SK-N-SH (cell line): ENCODE measurements at regions not wholly inside any gene's neighbourhood (a gene's known extent, or its start where the extent isn't known, plus 50 kb on each side); places are given as distances from the start of the nearest gene placed in this dataset.

Source experiments
- CTCF ChIA-PET: fragments of 300-600, 350-600 bp; formaldehyde crosslinking; extraction: SDS; loops from one replicate; lab custom pipeline; 2021; lab: Yijun Ruan, JAX
- POLR2A ChIA-PET: fragments of 350-600 bp; sonication (Branson Sonifier 250); formaldehyde crosslinking; extraction: SDS; loops from one replicate; lab custom pipeline; 2020; ENCODE audit warnings: antibody characterized with exemption, inconsistent platforms; lab: Yijun Ruan, JAX
- DNase-seq: peaks from one replicate; pipeline ENCODE4 v3.0.0; 2012
- H2AFZ ChIP-seq: fragments of 200-600 bp; sonication (generic); 2 replicates; pipeline ENCODE4 v1.8.1; 2016; ENCODE audit warnings: antibody characterized with exemption, mild to moderate bottlenecking, low read depth
- H3F3A ChIP-seq: fragments of 200-600 bp; sonication (generic); replicated peaks from 2 replicates; pipeline ENCODE3; 2016; ENCODE audit warnings: antibody characterized with exemption, mild to moderate bottlenecking; ENCODE audit not compliant: insufficient read depth
- H3K27ac ChIP-seq, 2 experiments: fragments of 200-500 bp in 1 of 2; fragments of 200-600 bp in 1 of 2; sonication (Bioruptor generic) in 1 of 2; sonication (generic), shearing (Covaris generic) in 1 of 2; 2 replicates each; pipeline versions ENCODE4 v1.5.1 to v1.6.1; 2014 to 2016; ENCODE audit warnings: low read depth in 2 of 2, inconsistent platforms in 1 of 2, low read length in 1 of 2, mild to moderate bottlenecking in 1 of 2, mixed read lengths in 1 of 2
- H3K27me3 ChIP-seq: fragments of 200-600 bp; sonication (generic), shearing (Covaris generic); 2 replicates; pipeline ENCODE4 v1.6.1; 2016; ENCODE audit warnings: mixed run types; ENCODE audit not compliant: insufficient read depth
- H3K36me3 ChIP-seq, 2 experiments: fragments of 200-500 bp in 1 of 2; fragments of 200-600 bp in 1 of 2; sonication (Bioruptor generic) in 1 of 2; sonication (generic) in 1 of 2; replicated peaks in 1 of 2; 2 replicates each; pipeline versions ENCODE3 to v1.5.1; 2014 to 2016; ENCODE audit warnings: low read length in 1 of 2, mild to moderate bottlenecking in 1 of 2; ENCODE audit not compliant: insufficient read depth in 2 of 2, control insufficient read depth in 1 of 2
- H3K4me1 ChIP-seq, 2 experiments: fragments of 200-500 bp in 1 of 2; fragments of 200-600 bp in 1 of 2; sonication (Bioruptor generic) in 1 of 2; sonication (generic), shearing (Covaris generic) in 1 of 2; 2 replicates each; pipeline versions ENCODE4 v1.5.1 to v1.6.1; 2014 to 2016; ENCODE audit warnings: low read depth in 1 of 2, low read length in 1 of 2, mixed run types in 1 of 2; ENCODE audit not compliant: insufficient read depth in 2 of 2, control insufficient read depth in 1 of 2
- H3K4me2 ChIP-seq: fragments of 200-600 bp; sonication (generic), shearing (Covaris generic); 2 replicates; pipeline ENCODE4 v1.6.1; 2017; ENCODE audit warnings: mixed run types
- H3K4me3 ChIP-seq, 2 experiments: fragments of 200-500 bp in 1 of 2; fragments of 200-600 bp in 1 of 2; sonication (Bioruptor generic) in 1 of 2; sonication (generic), shearing (Covaris generic) in 1 of 2; 2 replicates each; pipeline versions ENCODE4 v1.5.1 to v1.8.1; 2014 to 2016; ENCODE audit warnings: low read depth in 2 of 2, inconsistent platforms in 1 of 2, low read length in 1 of 2, mild to moderate bottlenecking in 1 of 2, mixed read lengths in 1 of 2, moderate library complexity in 1 of 2
- H3K79me2 ChIP-seq: fragments of 200-600 bp; sonication (generic); 2 replicates; pipeline ENCODE4 v1.8.1; 2017; ENCODE audit warnings: mild to moderate bottlenecking; ENCODE audit not compliant: insufficient read depth
- H3K9ac ChIP-seq: fragments of 200-600 bp; sonication (generic); 2 replicates; pipeline ENCODE4 v1.6.1; 2017; ENCODE audit warnings: mixed run types
- H3K9me2 ChIP-seq: fragments of 200-600 bp; sonication (generic); 2 replicates; pipeline ENCODE4 v1.6.1; 2017; ENCODE audit warnings: mixed run types
- H3K9me3 ChIP-seq: fragments of 200-600 bp; sonication (generic); 2 replicates; pipeline ENCODE4 v1.6.1; 2017; ENCODE audit warnings: mixed run types, mild to moderate bottlenecking, moderate library complexity
- H4K20me1 ChIP-seq: fragments of 200-600 bp; sonication (generic); 2 replicates; pipeline ENCODE4 v1.6.1; 2017; ENCODE audit warnings: mild to moderate bottlenecking, mixed run types; ENCODE audit not compliant: insufficient read depth
- JUND ChIP-seq: IDR thresholded peaks from 2 replicates; pipeline ENCODE4 v1.4.0; 2012
- MAX ChIP-seq: IDR thresholded peaks from 2 replicates; pipeline ENCODE4 v1.4.0; 2012; ENCODE audit warnings: low read depth
- NFIC ChIP-seq: IDR thresholded peaks from 2 replicates; pipeline ENCODE4 v1.4.0; 2012; ENCODE audit warnings: borderline replicate concordance
- NRF1 ChIP-seq: IDR thresholded peaks from 2 replicates; pipeline ENCODE4 v1.6.1; 2012; ENCODE audit warnings: low read depth, mild to moderate bottlenecking, low read length
- PBX3 ChIP-seq: IDR thresholded peaks from 2 replicates; pipeline ENCODE4; 2012
- REST ChIP-seq: IDR thresholded peaks from 2 replicates; pipeline ENCODE4 v1.6.1; 2012; ENCODE audit warnings: mild to moderate bottlenecking, low read depth, low read length, moderate library complexity
- RFX5 ChIP-seq: IDR thresholded peaks from 2 replicates; pipeline ENCODE4 v1.6.1; 2012; ENCODE audit warnings: mild to moderate bottlenecking, improper control_type of control experiment, low read length
- TAF1 ChIP-seq: IDR thresholded peaks from 2 replicates; pipeline ENCODE4 v1.6.1; 2012; ENCODE audit warnings: low read depth, mild to moderate bottlenecking, low read length, moderate library complexity, borderline replicate concordance
- TEAD4 ChIP-seq: IDR thresholded peaks from 2 replicates; pipeline ENCODE4 v1.4.0; 2012; ENCODE audit warnings: mild to moderate bottlenecking, borderline replicate concordance; ENCODE audit not compliant: insufficient read depth
- USF1 ChIP-seq: IDR thresholded peaks from 2 replicates; pipeline ENCODE4 v1.4.0; 2012; ENCODE audit warnings: low read depth, borderline replicate concordance
- USF2 ChIP-seq: fragments of 150-350 bp; IDR thresholded peaks from 2 replicates; pipeline ENCODE4 v1.6.1; 2017; ENCODE audit warnings: antibody characterized with exemption, low read length, low read depth, borderline replicate concordance
- YY1 ChIP-seq: IDR thresholded peaks from 2 replicates; pipeline ENCODE4 v1.4.0; 2012; ENCODE audit warnings: low read depth, mild to moderate bottlenecking
- WGBS: methylation state at CpG from one replicate; pipeline ENCODE4 v1.1.6; 2017; ENCODE audit warnings: low lambda C conversion rate; 5-methylcytosine and 5-hydroxymethylcytosine counted together

GRCh38 chr2:175536059-175536458 is 354.5 kb upstream of the ATP5MC3 start:
- Histone ChIP-seq H3K9me3 (no peaks in the 10 kb centered on the region), H2AFZ (no peak overlapping the region), H3K4me3 (no peak overlapping the region), H3K27ac (no peak overlapping the region), H3K27me3 (no peaks in the 10 kb centered on the region), H4K20me1 (no peaks in the 10 kb centered on the region), H3K9ac (no peak overlapping the region), H3K4me1 (no peaks in the 10 kb centered on the region), H3K4me2 (no peak overlapping the region), H3K9me2 (no peaks in the 10 kb centered on the region), H3K79me2 (no peaks in the 10 kb centered on the region), H3F3A (no peaks in the 10 kb centered on the region), H3K36me3 (no peaks in the 10 kb centered on the region)
- 0% methylated on average over 1 of the region's 1 CpG for WGBS
- ChIA-PET CTCF (interaction anchor here (1.0 kb wide), 1 partner anchor 25 kb away, joined by 3 read pairs; no protein-coding TSS in a partner anchor), POLR2A (no interaction called here)
- TF ChIP-seq PBX3 (no peak), TAF1 (no peak), NFIC (no peak), USF2 (no peak), NRF1 (no peak), MAX (no peak), JUND (no peak)
- no peak for DNase-seq

GRCh38 chr2:175535631-175536030 is 354.1 kb upstream of the ATP5MC3 start:
- Histone ChIP-seq H3K4me1 (no peaks in the 10 kb centered on the region), H3K9ac (no peak overlapping the region), H3K9me2 (no peaks in the 10 kb centered on the region), H3K27me3 (no peaks in the 10 kb centered on the region), H3K79me2 (no peaks in the 10 kb centered on the region), H3K4me2 (no peak overlapping the region), H2AFZ (no peak overlapping the region), H4K20me1 (no peaks in the 10 kb centered on the region)
- 32% methylated on average over 4 of the region's 4 CpGs for WGBS
- no peak for DNase-seq
- TF ChIP-seq TEAD4: no peak
- no peak for TF ChIP-seq REST
- no peak for TF ChIP-seq RFX5
- TF ChIP-seq YY1: no peak
- TF ChIP-seq USF1: no peak
- no peak for TF ChIP-seq NFIC
- TF ChIP-seq, all 33 proteins: peak for 0
- Histone ChIP-seq H3K27ac (no peak overlapping the region), H3F3A (no peaks in the 10 kb centered on the region), H3K4me3 (no peak overlapping the region), H3K9me3 (no peaks in the 10 kb centered on the region), H3K36me3 (no peaks in the 10 kb centered on the region)
- CTCF ChIA-PET: interaction anchor here (1.1 kb wide), 1 partner anchor 9 kb away, joined by 3 read pairs; no protein-coding TSS in a partner anchor
- POLR2A ChIA-PET: no interaction called here
